Osteocyte (in vitro differentiated cells): ENCODE measurements at regions not wholly inside any gene's neighbourhood (a gene's known extent, or its start where the extent isn't known, plus 50 kb on each side); places are given as distances from the start of the nearest gene placed in this dataset.

Experiments
- DNase-seq: peaks from one replicate; pipeline ENCODE4 v3.0.0; 2021; ENCODE audit warnings: mixed read lengths; ENCODE audit not compliant: unreplicated experiment; ENCODE audit errors: extremely low spot score
- H3K27ac Mint-ChIP-seq: one replicate; pipeline ENCODE4 v1.8.0; 2021; ENCODE audit warnings: mild to moderate bottlenecking, mixed read lengths; ENCODE audit not compliant: unreplicated experiment
- H3K27me3 Mint-ChIP-seq: one replicate; pipeline ENCODE4 v1.8.0; 2021; ENCODE audit warnings: mixed read lengths; ENCODE audit not compliant: unreplicated experiment
- H3K36me3 Mint-ChIP-seq: one replicate; pipeline ENCODE4 v1.8.0; 2021; ENCODE audit warnings: mixed read lengths; ENCODE audit not compliant: unreplicated experiment
- H3K4me1 Mint-ChIP-seq: one replicate; pipeline ENCODE4 v1.8.0; 2021; ENCODE audit warnings: mixed read lengths; ENCODE audit not compliant: unreplicated experiment
- H3K4me3 Mint-ChIP-seq: one replicate; pipeline ENCODE4 v1.8.0; 2021; ENCODE audit warnings: mild to moderate bottlenecking, moderate library complexity, mixed read lengths; ENCODE audit not compliant: unreplicated experiment
- H3K9me3 Mint-ChIP-seq: one replicate; pipeline ENCODE4 v1.8.0; 2021; ENCODE audit warnings: mixed read lengths; ENCODE audit not compliant: unreplicated experiment
- CTCF ChIP-seq: fragments of 200-600 bp; sonication (generic); IDR thresholded peaks from 2 replicates; pipeline ENCODE4 v1.5.0; 2021; ENCODE audit warnings: antibody characterized with exemption, mild to moderate bottlenecking, moderate library complexity

- H3K27ac Mint-ChIP-seq = peak overlapping the region; percentile 91
- peak overlapping the region; percentile 24 for H3K4me3 Mint-ChIP-seq
- H3K36me3 Mint-ChIP-seq = peaks cover 11% of the 10 kb centered on the region
- H3K4me1 Mint-ChIP-seq = peaks cover 84% of the 10 kb centered on the region
- no peak for TF ChIP-seq CTCF
- no peak for DNase-seq
- H3K27me3 Mint-ChIP-seq = no peaks in the 10 kb centered on the region
- peaks cover 12% of the 10 kb centered on the region for H3K9me3 Mint-ChIP-seq
These were observed 216.3 kb upstream of the SFRP2 start for GRCh38 chr4:154005171-154005520.

GRCh38 chr4:154004507-154005170 is 215.8 kb upstream of the SFRP2 start:
- DNase-seq = no peak
- Mint-ChIP-seq H3K27ac (peak overlapping the region; percentile 91), H3K4me1 (peaks cover 81% of the 10 kb centered on the region)

GRCh38 chr4:154004016-154004415 is 215.1 kb upstream of the SFRP2 start:
- peaks cover 12% of the 10 kb centered on the region for H3K9me3 Mint-ChIP-seq
- H3K36me3 Mint-ChIP-seq = peaks cover 11% of the 10 kb centered on the region
- peak overlapping the region; percentile 91 for H3K27ac Mint-ChIP-seq
- no peaks in the 10 kb centered on the region for H3K27me3 Mint-ChIP-seq
- TF ChIP-seq CTCF = no peak
- DNase-seq = no peak
- H3K4me3 Mint-ChIP-seq = peak overlapping the region; percentile 3
- peaks cover 75% of the 10 kb centered on the region for H3K4me1 Mint-ChIP-seq

More at GRCh38 chr4:154004507-154005170, 215.8 kb upstream of the SFRP2 start:
- TF ChIP-seq CTCF = no peak
- Mint-ChIP-seq H3K27me3 (no peaks in the 10 kb centered on the region), H3K9me3 (peaks cover 12% of the 10 kb centered on the region), H3K36me3 (peaks cover 13% of the 10 kb centered on the region), H3K4me3 (peak overlapping the region; percentile 24)

- Mint-ChIP-seq H3K9me3 (peaks cover 12% of the 10 kb centered on the region), H3K4me1 (peaks cover 68% of the 10 kb centered on the region), H3K27ac (peak overlapping the region; percentile 91), H3K27me3 (no peaks in the 10 kb centered on the region), H3K4me3 (no peak overlapping the region), H3K36me3 (peaks cover 11% of the 10 kb centered on the region)
- no peak for DNase-seq
- no peak for TF ChIP-seq CTCF
These were observed 214.5 kb upstream of the SFRP2 start for GRCh38 chr4:154003378-154003777.

DNA sequence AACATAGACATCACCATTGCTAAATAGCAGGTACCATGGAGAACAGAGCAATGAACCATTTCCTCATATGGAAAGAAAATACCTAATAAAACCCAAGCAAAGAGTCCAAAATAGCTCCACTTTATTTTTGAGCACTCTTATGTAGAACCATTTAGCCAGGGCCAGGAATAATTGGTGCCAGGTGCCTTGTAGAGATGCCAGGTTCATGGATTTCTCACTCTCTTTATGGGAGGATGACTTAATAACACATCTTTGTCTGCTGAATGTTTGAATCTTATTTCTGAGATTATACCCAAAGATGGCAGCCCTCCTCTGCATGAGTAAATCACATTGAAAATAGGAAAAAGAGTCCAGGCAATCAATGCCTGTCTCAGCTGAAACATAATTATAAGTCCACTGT is 212.3 kb upstream of the SFRP2 start:
- no peak for DNase-seq
- peaks cover 9% of the 10 kb centered on the region for H3K9me3 Mint-ChIP-seq
- H3K27ac Mint-ChIP-seq = no peak overlapping the region
- no peaks in the 10 kb centered on the region for H3K27me3 Mint-ChIP-seq
- H3K4me3 Mint-ChIP-seq = no peak overlapping the region
- peaks cover 53% of the 10 kb centered on the region for H3K4me1 Mint-ChIP-seq
- TF ChIP-seq CTCF = no peak
- H3K36me3 Mint-ChIP-seq = peaks cover 12% of the 10 kb centered on the region
